Suprapubic skin (tissue), 4 donors: ENCODE measurements at regions not wholly inside any gene's neighbourhood (a gene's known extent, or its start where the extent isn't known, plus 50 kb on each side); places are given as distances from the start of the nearest gene placed in this dataset.

Experiments used
- EP300 ChIP-seq: sonication (generic); formaldehyde crosslinking; IDR thresholded peaks from one replicate; pipeline ENCODE4 v1.6.1; 2017; ENCODE audit warnings: antibody characterized with exemption
- POLR2A ChIP-seq, 2 donors: fragments of 450-650 bp; IDR thresholded peaks; one replicate each; pipeline ENCODE4 v1.6.1; 2017; ENCODE audit warnings: antibody characterized with exemption in 2 of 2, mild to moderate bottlenecking in 2 of 2, moderate library complexity in 2 of 2
- POLR2AphosphoS5 ChIP-seq, 3 donors: sonication (generic); formaldehyde crosslinking; IDR thresholded peaks; one replicate each; pipeline ENCODE4 v1.6.1; 2017; ENCODE audit warnings: antibody characterized with exemption in 3 of 3
- TF ChIP-seq, protein P1 (sequence below), 2 donors: fragments of 200-600 bp in 1 of 2; fragments of 450-650 bp in 1 of 2; sonication (generic) in 1 of 2; IDR thresholded peaks; one replicate each; pipeline ENCODE4 v1.5.1; 2016 to 2019; ENCODE audit warnings: antibody characterized with exemption in 2 of 2, mild to moderate bottlenecking in 1 of 2, moderate library complexity in 1 of 2

GRCh38 chr5:121725450-121725849 lies 126.2 kb upstream of the FTMT start:
- TF ChIP-seq POLR2A (IDR thresholded peaks at IDR 0.05) (no peak), POLR2AphosphoS5 (IDR thresholded peaks at IDR 0.05) (no peak), EP300 (no peak)
- TF ChIP-seq, protein P1, sequence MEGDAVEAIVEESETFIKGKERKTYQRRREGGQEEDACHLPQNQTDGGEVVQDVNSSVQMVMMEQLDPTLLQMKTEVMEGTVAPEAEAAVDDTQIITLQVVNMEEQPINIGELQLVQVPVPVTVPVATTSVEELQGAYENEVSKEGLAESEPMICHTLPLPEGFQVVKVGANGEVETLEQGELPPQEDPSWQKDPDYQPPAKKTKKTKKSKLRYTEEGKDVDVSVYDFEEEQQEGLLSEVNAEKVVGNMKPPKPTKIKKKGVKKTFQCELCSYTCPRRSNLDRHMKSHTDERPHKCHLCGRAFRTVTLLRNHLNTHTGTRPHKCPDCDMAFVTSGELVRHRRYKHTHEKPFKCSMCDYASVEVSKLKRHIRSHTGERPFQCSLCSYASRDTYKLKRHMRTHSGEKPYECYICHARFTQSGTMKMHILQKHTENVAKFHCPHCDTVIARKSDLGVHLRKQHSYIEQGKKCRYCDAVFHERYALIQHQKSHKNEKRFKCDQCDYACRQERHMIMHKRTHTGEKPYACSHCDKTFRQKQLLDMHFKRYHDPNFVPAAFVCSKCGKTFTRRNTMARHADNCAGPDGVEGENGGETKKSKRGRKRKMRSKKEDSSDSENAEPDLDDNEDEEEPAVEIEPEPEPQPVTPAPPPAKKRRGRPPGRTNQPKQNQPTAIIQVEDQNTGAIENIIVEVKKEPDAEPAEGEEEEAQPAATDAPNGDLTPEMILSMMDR (IDR thresholded peaks at IDR 0.05): no peak
